Liver (tissue), 3 donors: ENCODE measurements at regions not wholly inside any gene's neighbourhood (a gene's known extent, or its start where the extent isn't known, plus 50 kb on each side); places are given as distances from the start of the nearest gene placed in this dataset.

Experiments used
- CTCF ChIP-seq: fragments of 150-350 bp; IDR thresholded peaks from 2 replicates; pipeline ENCODE4 v1.5.1; 2017; ENCODE audit warnings: improper control_type of control experiment, low read depth, low read length; ENCODE audit not compliant: missing input control
- EGR1 ChIP-seq, 2 donors: IDR thresholded peaks; 2 replicates each; pipeline ENCODE4 v1.6.1; 2016 to 2018; ENCODE audit warnings: antibody characterized with exemption in 2 of 2, low read depth in 2 of 2
- FOXA1 ChIP-seq: IDR thresholded peaks from 2 replicates; pipeline ENCODE4 v1.6.1; 2016; ENCODE audit warnings: antibody characterized with exemption
- FOXA2 ChIP-seq: IDR thresholded peaks from 2 replicates; pipeline ENCODE4 v1.6.1; 2016; ENCODE audit warnings: antibody characterized with exemption
- JUND ChIP-seq, 2 donors: IDR thresholded peaks; 2 replicates each; pipeline ENCODE4 v1.6.1; 2016; ENCODE audit warnings: antibody characterized with exemption in 2 of 2
- MAX ChIP-seq: IDR thresholded peaks from 2 replicates; pipeline ENCODE4 v1.6.1; 2016; ENCODE audit warnings: antibody characterized with exemption
- RAD21 ChIP-seq, 2 donors: IDR thresholded peaks; 2 replicates each; pipeline ENCODE4 v1.6.1; 2016; ENCODE audit warnings: antibody characterized with exemption in 2 of 2, mild to moderate bottlenecking in 2 of 2
- REST ChIP-seq: IDR thresholded peaks from 2 replicates; pipeline ENCODE4 v1.6.1; 2016; ENCODE audit warnings: antibody characterized with exemption, mild to moderate bottlenecking
- RXRA ChIP-seq, 2 donors: IDR thresholded peaks; 2 replicates each; pipeline ENCODE4 v1.6.1; 2017 to 2018; ENCODE audit warnings: antibody characterized with exemption in 2 of 2, mild to moderate bottlenecking in 1 of 2
- SP1 ChIP-seq: IDR thresholded peaks from 2 replicates; pipeline ENCODE4 v1.6.1; 2018; ENCODE audit warnings: antibody characterized with exemption, mild to moderate bottlenecking
- TAF1 ChIP-seq: conservative IDR thresholded peaks from 2 replicates; pipeline ENCODE4 v1.6.1; 2016; ENCODE audit warnings: antibody characterized with exemption, mild to moderate bottlenecking
- YY1 ChIP-seq: IDR thresholded peaks from 2 replicates; pipeline ENCODE4 v1.6.1; 2016; ENCODE audit warnings: antibody characterized with exemption, mild to moderate bottlenecking
- ZBTB33 ChIP-seq: IDR thresholded peaks from 2 replicates; pipeline ENCODE4 v1.6.1; 2016; ENCODE audit warnings: antibody characterized with exemption
- donor health status: healthy.
- donor health status: healthy.

GRCh38 chr4:28278676-28279075 lies 1418.0 kb downstream of the STIM2 start:
- TF ChIP-seq RAD21 (IDR thresholded peaks at IDR 0.05), result no peak
- no peak for TF ChIP-seq FOXA2
- TF ChIP-seq CTCF, result no peak
- TF ChIP-seq RXRA (IDR thresholded peaks at IDR 0.05), result no peak
- TF ChIP-seq REST, result no peak
- no peak for TF ChIP-seq TAF1
- TF ChIP-seq MAX, result no peak
- no peak for TF ChIP-seq SP1
- no peak for TF ChIP-seq ZBTB33
- no peak for TF ChIP-seq YY1
- no peak for TF ChIP-seq JUND (IDR thresholded peaks at IDR 0.05)
- TF ChIP-seq EGR1 (IDR thresholded peaks at IDR 0.05; ENCODE audit: low read depth in 2 of 2), result no peak
- TF ChIP-seq FOXA1, result no peak
